Activated naive CD8-positive, alpha-beta T cell treated with anti-CD3 and anti-CD28 coated beads, Interleukin-2, amount 10 ng/mL, durations not matched to agents 7 days and 5 days (primary cell): ENCODE measurements at regions not wholly inside any gene's neighbourhood (a gene's known extent, or its start where the extent isn't known, plus 50 kb on each side); places are given as distances from the start of the nearest gene placed in this dataset.

Experiments
- ATAC-seq: fragments of 150-1000 bp; cut with Tn5 transposase; one replicate; pipeline ENCODE4 v1.10.0; 2021; ENCODE audit warnings: low read depth, moderate library complexity
- POLR2A ChIA-PET: fragments of 350-600 bp; sonication (Branson Sonifier 250); formaldehyde crosslinking; loops from one replicate; lab custom pipeline; 2021; ENCODE audit warnings: antibody characterized with exemption; lab: Charles Lee
- DNase-seq: peaks from one replicate; pipeline ENCODE4 v3.0.0; 2021
- H3K27ac Mint-ChIP-seq: one replicate; pipeline ENCODE4 v1.8.0; 2022; ENCODE audit warnings: mild to moderate bottlenecking, mixed read lengths
- H3K27me3 Mint-ChIP-seq: one replicate; pipeline ENCODE4 v1.8.0; 2022; ENCODE audit warnings: mild to moderate bottlenecking, moderate library complexity, mixed read lengths
- H3K36me3 Mint-ChIP-seq: one replicate; pipeline ENCODE4 v1.8.0; 2021; ENCODE audit warnings: mild to moderate bottlenecking, mixed read lengths
- H3K4me1 Mint-ChIP-seq: one replicate; pipeline ENCODE4 v1.8.0; 2021; ENCODE audit warnings: mixed read lengths
- H3K4me3 Mint-ChIP-seq: one replicate; pipeline ENCODE4 v1.8.0; 2022; ENCODE audit warnings: mild to moderate bottlenecking, moderate library complexity, mixed read lengths
- H3K9me3 Mint-ChIP-seq: one replicate; pipeline ENCODE4 v1.8.0; 2021; ENCODE audit warnings: mixed read lengths

DNA sequence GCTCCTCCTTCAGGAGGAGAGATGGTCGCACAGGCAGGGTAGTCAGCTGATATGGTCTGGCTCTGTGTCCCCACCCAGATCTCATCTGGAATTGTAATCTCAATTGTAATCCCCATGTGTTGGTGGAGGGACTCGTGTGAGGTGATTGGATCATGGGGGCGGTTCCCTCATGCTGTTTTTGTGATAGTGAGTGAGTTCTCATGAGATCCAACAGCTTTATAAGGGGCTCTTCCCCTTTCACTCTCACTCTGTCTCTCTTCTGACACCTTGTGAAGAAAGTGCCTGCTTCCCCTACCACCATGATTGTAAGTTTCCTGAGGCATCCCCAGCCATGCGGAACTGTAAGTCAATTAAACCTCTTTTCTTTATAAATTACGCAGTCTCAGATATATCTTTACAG lies 218.9 kb upstream of the TMTC1 start:
- ATAC-seq (no peak), DNase-seq (no peak)
- POLR2A ChIA-PET: no interaction called here
- H3K27ac Mint-ChIP-seq: no peak overlapping the region
- H3K4me1 Mint-ChIP-seq: no peaks in the 10 kb centered on the region
- H3K27me3 Mint-ChIP-seq: no peaks in the 10 kb centered on the region
- H3K9me3 Mint-ChIP-seq: peaks cover 3% of the 10 kb centered on the region
- no peaks in the 10 kb centered on the region for H3K36me3 Mint-ChIP-seq
- H3K4me3 Mint-ChIP-seq: no peak overlapping the region

DNA sequence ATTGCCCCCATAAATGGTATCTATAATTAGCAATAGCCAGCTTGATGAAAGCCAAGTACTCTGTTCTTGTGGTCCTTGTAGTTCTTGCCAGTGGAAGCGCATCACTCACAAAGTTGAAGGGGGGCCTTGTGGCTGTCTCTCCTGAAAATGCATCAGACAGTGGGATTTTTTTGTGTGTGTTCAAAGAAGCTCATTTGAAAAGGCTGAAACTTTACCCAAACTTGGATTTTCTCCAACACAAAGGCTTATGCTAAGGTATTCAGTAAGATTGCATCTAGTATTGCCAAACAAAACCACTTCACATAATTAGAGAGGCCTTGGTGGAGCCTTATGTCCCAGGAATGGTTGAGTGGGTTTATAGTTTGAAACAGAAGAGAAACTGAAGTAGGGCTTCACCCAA lies 216.7 kb upstream of the TMTC1 start:
- H3K36me3 Mint-ChIP-seq: no peaks in the 10 kb centered on the region
- H3K27me3 Mint-ChIP-seq: no peaks in the 10 kb centered on the region
- DNase-seq (no peak), ATAC-seq (no peak)
- peaks cover 3% of the 10 kb centered on the region for H3K9me3 Mint-ChIP-seq
- no peak overlapping the region for H3K4me3 Mint-ChIP-seq
- no peak overlapping the region for H3K27ac Mint-ChIP-seq
- no peaks in the 10 kb centered on the region for H3K4me1 Mint-ChIP-seq
- POLR2A ChIA-PET: no interaction called here

DNA sequence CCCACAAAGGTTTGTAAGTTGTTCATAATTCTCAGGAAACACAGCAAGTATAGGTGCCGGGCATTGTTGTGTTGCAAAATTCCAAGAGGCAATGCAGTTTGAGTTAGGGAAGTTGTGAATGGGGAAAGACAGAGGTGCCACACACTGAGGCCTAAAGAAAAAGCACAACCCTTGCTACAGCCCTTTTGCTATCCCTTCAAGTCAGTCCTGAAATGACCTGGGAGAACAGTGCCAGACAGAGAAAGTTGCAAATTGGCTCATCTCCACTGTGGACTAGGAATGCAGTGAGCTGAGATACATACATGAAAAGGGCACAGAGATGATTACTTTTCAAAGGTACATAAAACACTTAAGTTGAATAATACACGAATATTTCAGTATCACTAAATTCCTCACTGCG lies 213.3 kb upstream of the TMTC1 start:
- ATAC-seq (no peak), DNase-seq (no peak)
- H3K27me3 Mint-ChIP-seq: no peaks in the 10 kb centered on the region
- H3K4me3 Mint-ChIP-seq: no peak overlapping the region
- H3K4me1 Mint-ChIP-seq: no peaks in the 10 kb centered on the region
- peaks cover 5% of the 10 kb centered on the region for H3K9me3 Mint-ChIP-seq
- H3K27ac Mint-ChIP-seq: no peak overlapping the region
- H3K36me3 Mint-ChIP-seq: no peaks in the 10 kb centered on the region
- POLR2A ChIA-PET: no interaction called here

DNA sequence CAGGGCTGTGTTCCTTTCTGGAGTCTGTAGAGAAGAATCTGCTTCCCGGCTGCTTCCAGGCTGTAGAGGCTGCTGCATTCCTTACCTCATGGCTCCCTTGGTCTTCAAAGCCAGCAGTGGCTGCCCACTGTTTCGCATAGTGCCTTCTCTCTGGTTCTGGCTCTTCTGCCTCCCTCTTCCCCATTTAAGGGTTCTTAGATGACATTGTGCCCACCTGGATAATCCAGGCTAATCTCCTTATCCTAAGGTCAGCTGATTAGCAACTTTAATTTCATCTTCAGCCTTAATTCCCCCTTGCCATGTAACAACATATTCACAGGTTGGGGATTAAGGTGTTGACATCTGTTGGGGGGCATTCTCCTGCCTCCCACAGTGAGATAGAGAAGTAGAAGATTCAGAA lies 208.6 kb upstream of the TMTC1 start:
- H3K27ac Mint-ChIP-seq: no peak overlapping the region
- no peaks in the 10 kb centered on the region for H3K27me3 Mint-ChIP-seq
- no peaks in the 10 kb centered on the region for H3K4me1 Mint-ChIP-seq
- no peaks in the 10 kb centered on the region for H3K36me3 Mint-ChIP-seq
- POLR2A ChIA-PET: no interaction called here
- no peak for ATAC-seq
- no peak overlapping the region for H3K4me3 Mint-ChIP-seq
- peaks cover 1% of the 10 kb centered on the region for H3K9me3 Mint-ChIP-seq
- DNase-seq: no peak

DNA sequence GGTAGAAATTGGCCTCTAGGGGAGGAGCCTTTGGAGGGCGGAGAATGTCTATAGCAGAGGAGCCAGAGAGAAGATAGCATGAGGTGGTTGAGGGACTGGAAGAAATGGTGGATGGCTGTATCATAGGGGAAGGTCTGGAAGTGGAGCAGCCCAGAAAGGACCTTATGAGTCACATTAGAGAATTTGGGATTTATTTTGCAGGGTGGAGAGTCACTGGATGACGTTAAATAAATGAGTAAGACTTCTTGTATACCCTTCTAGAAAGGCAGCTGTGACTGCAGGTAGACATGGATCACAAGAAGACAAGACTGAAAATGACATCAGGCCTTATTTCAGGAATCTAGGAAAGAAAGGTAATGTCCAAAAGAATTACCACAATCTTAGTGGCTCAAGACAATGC lies 208.2 kb upstream of the TMTC1 start:
- Mint-ChIP-seq H3K9me3 (peaks cover 1% of the 10 kb centered on the region), H3K27me3 (no peaks in the 10 kb centered on the region), H3K27ac (no peak overlapping the region), H3K4me1 (no peaks in the 10 kb centered on the region), H3K36me3 (no peaks in the 10 kb centered on the region), H3K4me3 (no peak overlapping the region)
- DNase-seq (no peak), ATAC-seq (no peak)
- POLR2A ChIA-PET: no interaction called here

DNA sequence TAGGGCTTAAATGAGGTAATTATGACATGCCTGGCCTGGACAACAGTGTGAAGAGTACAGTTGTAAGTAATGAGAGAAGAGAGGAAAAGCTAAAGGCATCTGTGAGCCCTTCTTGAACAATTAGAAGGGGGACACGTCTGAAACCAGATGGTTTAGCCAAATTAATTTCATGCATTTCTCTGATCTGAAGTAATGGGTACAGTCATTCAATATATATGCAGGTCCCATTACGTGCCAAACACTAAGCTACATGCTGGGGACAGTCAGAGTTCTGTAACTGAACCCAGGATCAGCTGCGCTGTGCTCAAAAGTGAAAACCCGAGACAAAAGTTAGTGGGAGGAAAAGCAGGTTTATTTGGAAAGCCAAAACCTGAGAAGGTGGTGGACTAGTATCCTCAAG lies 207.2 kb upstream of the TMTC1 start:
- POLR2A ChIA-PET: no interaction called here
- DNase-seq (no peak), ATAC-seq (no peak)
- H3K36me3 Mint-ChIP-seq: no peaks in the 10 kb centered on the region
- H3K4me3 Mint-ChIP-seq: no peak overlapping the region
- H3K9me3 Mint-ChIP-seq: peaks cover 1% of the 10 kb centered on the region
- no peaks in the 10 kb centered on the region for H3K27me3 Mint-ChIP-seq
- no peaks in the 10 kb centered on the region for H3K4me1 Mint-ChIP-seq
- no peak overlapping the region for H3K27ac Mint-ChIP-seq

DNA sequence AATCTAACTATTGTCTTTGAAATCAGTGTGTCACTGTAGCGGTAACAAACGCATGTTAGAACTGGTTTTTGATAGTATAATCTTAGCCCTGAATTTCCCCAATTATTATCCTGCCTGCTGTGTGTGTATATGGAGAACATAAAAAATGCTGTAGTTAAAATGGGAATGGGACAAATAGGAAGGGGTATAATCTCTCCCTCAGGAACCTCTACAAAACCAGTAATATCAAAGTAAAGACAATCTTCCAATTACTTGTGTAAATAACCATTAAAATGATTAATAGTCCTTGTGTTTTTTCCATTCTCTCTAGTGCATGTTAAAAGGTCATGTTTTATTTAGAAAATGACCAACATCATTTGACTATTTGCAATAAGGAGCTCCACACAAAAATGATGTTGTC lies 200.1 kb upstream of the TMTC1 start:
- H3K27me3 Mint-ChIP-seq: no peaks in the 10 kb centered on the region
- H3K36me3 Mint-ChIP-seq: no peaks in the 10 kb centered on the region
- POLR2A ChIA-PET: no interaction called here
- no peaks in the 10 kb centered on the region for H3K4me1 Mint-ChIP-seq
- H3K4me3 Mint-ChIP-seq: no peak overlapping the region
- H3K27ac Mint-ChIP-seq: no peak overlapping the region
- no peak for ATAC-seq
- DNase-seq: no peak
- H3K9me3 Mint-ChIP-seq: peaks cover 2% of the 10 kb centered on the region

DNA sequence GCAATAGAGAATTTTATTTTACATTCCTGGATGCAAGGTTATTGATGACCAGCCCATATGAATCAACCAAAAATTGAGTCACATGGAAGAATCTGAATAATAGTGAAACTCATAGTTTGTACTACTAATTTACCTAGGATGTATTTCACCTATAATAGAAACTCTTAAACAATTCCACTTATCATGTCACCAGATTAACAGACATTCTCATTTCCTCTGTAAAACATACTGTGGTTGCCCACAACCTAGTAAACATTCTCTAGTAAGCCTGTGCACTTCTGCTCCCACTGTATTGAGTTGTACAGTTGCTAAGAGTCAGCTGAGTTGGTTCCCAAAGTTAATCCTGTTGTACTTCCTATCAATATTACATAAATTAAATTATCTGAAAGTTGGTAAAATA lies 196.6 kb upstream of the TMTC1 start:
- Mint-ChIP-seq H3K27me3 (no peaks in the 10 kb centered on the region), H3K9me3 (peaks cover 4% of the 10 kb centered on the region), H3K4me1 (no peaks in the 10 kb centered on the region), H3K36me3 (no peaks in the 10 kb centered on the region), H3K27ac (no peak overlapping the region), H3K4me3 (no peak overlapping the region)
- DNase-seq: no peak
- ATAC-seq: no peak
- POLR2A ChIA-PET: no interaction called here

DNA sequence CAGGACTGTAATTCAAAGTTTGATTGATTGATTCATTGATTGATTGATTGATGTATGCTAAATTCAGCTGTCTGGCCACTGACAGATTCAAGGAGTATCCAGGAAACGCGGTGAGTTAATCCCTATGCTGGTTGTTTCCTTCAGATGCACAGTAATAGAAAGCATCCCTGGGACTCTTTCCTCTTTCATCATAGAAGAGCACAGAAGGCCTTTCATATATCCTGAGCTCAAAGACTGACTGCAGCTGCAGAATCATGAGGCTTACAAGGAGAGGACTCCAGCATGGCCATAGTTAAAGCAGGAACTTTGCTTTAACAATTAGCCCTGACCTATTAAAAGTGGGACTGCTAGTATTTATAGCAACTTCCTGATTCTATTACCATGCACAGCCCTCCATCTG lies 187.7 kb upstream of the TMTC1 start:
- no peaks in the 10 kb centered on the region for H3K36me3 Mint-ChIP-seq
- POLR2A ChIA-PET: no interaction called here
- no peak overlapping the region for H3K27ac Mint-ChIP-seq
- H3K9me3 Mint-ChIP-seq: no peaks in the 10 kb centered on the region
- DNase-seq (no peak), ATAC-seq (no peak)
- no peak overlapping the region for H3K4me3 Mint-ChIP-seq
- H3K4me1 Mint-ChIP-seq: no peaks in the 10 kb centered on the region
- no peaks in the 10 kb centered on the region for H3K27me3 Mint-ChIP-seq

DNA sequence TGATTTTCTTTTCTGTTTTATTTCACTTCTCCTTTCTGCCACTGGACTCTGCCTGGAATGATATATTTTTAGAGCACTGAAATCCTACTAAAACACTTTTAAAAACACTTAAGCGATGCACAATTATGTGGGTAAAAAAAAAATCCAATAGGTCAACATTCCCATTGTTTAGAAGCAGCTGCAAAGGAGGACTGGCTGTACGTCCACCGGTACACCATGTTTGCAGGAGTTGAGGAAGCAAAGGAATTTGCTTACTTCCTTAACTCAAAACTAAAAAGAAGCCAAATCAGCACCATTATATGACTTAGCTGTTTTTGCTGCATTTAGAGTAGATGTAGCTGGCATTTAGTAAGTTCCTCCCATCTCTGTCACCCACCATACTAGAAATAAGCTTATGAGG lies 186.8 kb upstream of the TMTC1 start:
- no peak for DNase-seq
- ATAC-seq: no peak
- POLR2A ChIA-PET: no interaction called here
- no peak overlapping the region for H3K4me3 Mint-ChIP-seq
- no peaks in the 10 kb centered on the region for H3K9me3 Mint-ChIP-seq
- H3K4me1 Mint-ChIP-seq: no peaks in the 10 kb centered on the region
- no peaks in the 10 kb centered on the region for H3K36me3 Mint-ChIP-seq
- H3K27ac Mint-ChIP-seq: no peak overlapping the region
- H3K27me3 Mint-ChIP-seq: no peaks in the 10 kb centered on the region

DNA sequence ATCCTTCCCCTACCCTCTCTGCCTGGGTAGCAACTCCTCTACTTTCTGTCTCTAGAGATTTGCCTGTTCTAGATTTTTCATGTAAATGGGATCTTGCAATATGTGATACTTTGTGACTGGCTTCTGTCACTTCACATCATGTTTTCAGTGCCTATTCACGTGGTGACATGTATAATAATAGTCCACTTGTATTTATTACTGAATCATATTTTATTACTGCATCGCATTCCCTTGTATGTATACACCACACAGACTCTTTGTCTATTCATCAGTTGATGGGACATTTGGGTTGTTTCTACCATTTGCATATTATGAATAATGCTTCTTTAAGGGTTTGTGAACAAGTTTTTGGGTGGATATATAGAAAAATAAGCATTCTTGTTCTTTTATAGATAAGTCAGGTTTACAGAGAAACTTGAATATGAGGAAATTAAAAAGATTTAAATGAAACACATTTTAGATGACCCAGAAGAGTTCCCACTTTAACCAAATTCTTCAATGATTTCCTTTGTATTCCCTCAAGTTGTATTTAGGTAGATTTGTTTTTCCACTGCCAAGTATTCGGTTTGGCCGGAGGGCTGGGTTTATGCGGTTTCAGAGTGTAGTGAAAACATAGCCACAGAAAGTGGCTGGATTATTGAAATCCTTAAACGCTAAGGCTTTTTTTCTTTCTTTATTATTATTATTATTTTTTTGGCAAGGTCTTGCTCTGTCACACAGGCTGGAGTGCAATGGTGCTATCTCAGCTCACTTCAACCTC lies 178.7 kb upstream of the TMTC1 start:
- no peak overlapping the region for H3K4me3 Mint-ChIP-seq
- no peaks in the 10 kb centered on the region for H3K27me3 Mint-ChIP-seq
- H3K27ac Mint-ChIP-seq: no peak overlapping the region
- no peaks in the 10 kb centered on the region for H3K9me3 Mint-ChIP-seq
- no peaks in the 10 kb centered on the region for H3K4me1 Mint-ChIP-seq
- ATAC-seq (no peak), DNase-seq (no peak)
- POLR2A ChIA-PET: no interaction called here
- H3K36me3 Mint-ChIP-seq: no peaks in the 10 kb centered on the region

DNA sequence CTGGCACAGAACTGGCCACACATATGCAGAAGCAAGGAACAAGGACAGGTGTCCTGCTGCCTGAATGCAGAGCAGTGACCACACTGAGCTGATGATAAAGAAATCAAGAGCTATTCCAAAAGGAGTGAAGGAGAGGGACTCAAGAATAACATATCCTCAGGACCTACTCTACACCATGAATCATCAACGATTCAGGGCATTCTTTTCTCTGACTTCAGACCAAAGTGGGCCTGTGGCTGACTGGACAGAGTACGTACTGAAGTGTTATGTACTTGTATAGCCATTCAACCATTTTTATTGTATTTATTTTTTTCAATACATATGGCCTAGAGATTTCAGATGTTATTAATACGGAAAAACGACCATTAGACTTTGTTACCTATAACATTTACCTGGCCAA lies 177.5 kb upstream of the TMTC1 start:
- no peaks in the 10 kb centered on the region for H3K4me1 Mint-ChIP-seq
- POLR2A ChIA-PET: no interaction called here

DNA sequence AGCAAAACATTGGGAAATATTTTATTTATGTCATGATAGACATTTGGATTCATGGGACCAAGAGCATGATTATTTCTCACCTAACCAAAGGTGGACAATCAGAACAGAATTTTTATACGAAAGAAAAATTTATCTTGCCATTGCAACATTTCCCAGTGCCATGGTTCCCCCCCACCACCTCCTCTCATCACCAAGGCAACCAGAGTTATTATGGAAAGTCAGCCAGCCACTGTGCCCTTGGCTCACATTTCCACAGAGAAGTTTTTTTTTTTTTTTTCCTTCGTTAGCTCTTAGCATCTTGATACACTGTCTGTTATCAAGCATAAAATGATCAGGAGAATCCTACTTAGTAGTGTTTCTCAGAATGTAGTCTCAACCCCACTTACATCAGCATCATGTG lies 176.4 kb upstream of the TMTC1 start:
- H3K27ac Mint-ChIP-seq: no peak overlapping the region

More for the DNA sequence above, 177.5 kb upstream of the TMTC1 start:
- Mint-ChIP-seq H3K9me3 (no peaks in the 10 kb centered on the region), H3K4me3 (no peak overlapping the region), H3K27ac (no peak overlapping the region), H3K27me3 (no peaks in the 10 kb centered on the region), H3K36me3 (no peaks in the 10 kb centered on the region)
- ATAC-seq: no peak
- DNase-seq: no peak

DNA sequence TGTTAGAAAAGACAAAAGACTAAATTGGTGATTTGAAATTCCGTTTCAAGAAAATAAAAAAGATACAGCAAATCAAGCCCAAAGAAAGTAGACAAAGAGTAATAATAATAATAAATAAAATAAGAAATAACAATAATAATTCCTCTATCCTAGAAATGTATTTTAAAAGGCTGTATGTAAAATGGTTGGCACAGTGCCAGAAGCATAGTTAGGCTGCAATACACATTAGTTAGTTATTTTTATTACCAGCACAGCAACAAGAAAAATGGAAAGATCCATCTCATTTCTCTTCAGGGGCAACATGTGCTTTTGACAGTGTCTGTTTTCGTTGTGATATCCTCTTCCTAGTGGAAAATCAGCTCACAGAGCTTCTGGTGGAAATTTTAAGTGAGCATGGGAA lies 174.1 kb upstream of the TMTC1 start:
- ATAC-seq (no peak), DNase-seq (no peak)
- no peaks in the 10 kb centered on the region for H3K36me3 Mint-ChIP-seq
- H3K27ac Mint-ChIP-seq: no peak overlapping the region
- no peaks in the 10 kb centered on the region for H3K4me1 Mint-ChIP-seq
- H3K4me3 Mint-ChIP-seq: no peak overlapping the region
- POLR2A ChIA-PET: no interaction called here
- H3K27me3 Mint-ChIP-seq: no peaks in the 10 kb centered on the region
- H3K9me3 Mint-ChIP-seq: peaks cover 1% of the 10 kb centered on the region

More for the DNA sequence above, 176.4 kb upstream of the TMTC1 start:
- H3K4me1 Mint-ChIP-seq: no peaks in the 10 kb centered on the region
- POLR2A ChIA-PET: no interaction called here
- no peaks in the 10 kb centered on the region for H3K9me3 Mint-ChIP-seq
- H3K4me3 Mint-ChIP-seq: no peak overlapping the region
- ATAC-seq: no peak
- H3K36me3 Mint-ChIP-seq: no peaks in the 10 kb centered on the region
- no peaks in the 10 kb centered on the region for H3K27me3 Mint-ChIP-seq
- no peak for DNase-seq

DNA sequence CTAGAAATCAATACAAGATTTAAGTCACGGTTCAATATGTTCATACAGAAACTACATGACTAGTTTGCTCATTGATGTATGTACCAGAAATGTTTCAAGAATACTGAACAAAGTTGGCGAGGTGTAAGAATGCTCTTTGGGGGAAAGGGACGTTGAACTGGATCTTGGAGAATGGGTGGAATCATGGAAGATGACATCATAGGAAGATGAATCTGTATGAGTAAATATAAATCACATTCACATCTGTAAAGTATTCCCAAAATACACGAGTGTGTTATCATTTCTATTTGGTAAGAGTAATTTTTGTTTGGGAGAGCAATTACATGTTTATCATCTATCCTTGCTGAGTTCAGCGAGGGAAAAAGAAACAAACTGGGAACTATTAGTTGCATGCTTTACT lies 162.2 kb upstream of the TMTC1 start:
- Mint-ChIP-seq H3K4me3 (no peak overlapping the region), H3K27ac (no peak overlapping the region), H3K4me1 (no peaks in the 10 kb centered on the region), H3K27me3 (no peaks in the 10 kb centered on the region), H3K36me3 (no peaks in the 10 kb centered on the region), H3K9me3 (no peaks in the 10 kb centered on the region)
- ATAC-seq: no peak
- no peak for DNase-seq
- POLR2A ChIA-PET: no interaction called here
